ENCODE measurements at regions not wholly inside any gene's neighbourhood (a gene's known extent, or its start where the extent isn't known, plus 50 kb on each side); places are given as distances from the start of the nearest gene placed in this dataset.
"Not testable (repeated sequence)": the region's sequence is repeated elsewhere in the genome, so short reads cannot be mapped to it uniquely, and the experiment has no call there.

GRCh38 chr9:26243029-26243697, 564.9 kb upstream of the TUSC1 start:
- in situ Hi-C loops (cut with HindIII; ENCODE audit: low pct_ligation_motif_present, low pct_unique_long_range_greater_than_20kb, low sequenced_read_pairs) = no loop called here
- DNase-seq = no peak

GRCh38 chr9:26240020-26240419, 561.8 kb upstream of the TUSC1 start:
- DNase-seq = no peak
- in situ Hi-C loops (cut with HindIII; ENCODE audit: low pct_ligation_motif_present, low pct_unique_long_range_greater_than_20kb, low sequenced_read_pairs) = no loop called here

GRCh38 chr9:26237256-26237655, 559.0 kb upstream of the TUSC1 start:
- DNase-seq = no peak
- in situ Hi-C loops (cut with HindIII; ENCODE audit: low pct_ligation_motif_present, low pct_unique_long_range_greater_than_20kb, low sequenced_read_pairs) = no loop called here

GRCh38 chr9:26234865-26235264, 556.6 kb upstream of the TUSC1 start:
- in situ Hi-C loops (cut with HindIII; ENCODE audit: low pct_ligation_motif_present, low pct_unique_long_range_greater_than_20kb, low sequenced_read_pairs) = no loop called here
- no peak for DNase-seq

- no peak for DNase-seq
- in situ Hi-C loops (cut with HindIII; ENCODE audit: low pct_ligation_motif_present, low pct_unique_long_range_greater_than_20kb, low sequenced_read_pairs) = no loop called here
Observed at GRCh38 chr9:26231391-26231790, 553.1 kb upstream of the TUSC1 start.

GRCh38 chr9:26229324-26230054, 551.2 kb upstream of the TUSC1 start:
- no peak for DNase-seq
- in situ Hi-C loops (cut with HindIII; ENCODE audit: low pct_ligation_motif_present, low pct_unique_long_range_greater_than_20kb, low sequenced_read_pairs) = no loop called here

- DNase-seq = no peak
- in situ Hi-C loops (cut with HindIII; ENCODE audit: low pct_ligation_motif_present, low pct_unique_long_range_greater_than_20kb, low sequenced_read_pairs) = no loop called here
Observed at GRCh38 chr9:26228273-26228672, 550.0 kb upstream of the TUSC1 start.

GRCh38 chr9:26221290-26221689, 543.0 kb upstream of the TUSC1 start:
- in situ Hi-C loops (cut with HindIII; ENCODE audit: low pct_ligation_motif_present, low pct_unique_long_range_greater_than_20kb, low sequenced_read_pairs) = no loop called here
- no peak for DNase-seq

GRCh38 chr9:26220367-26220766, 542.1 kb upstream of the TUSC1 start:
- DNase-seq = no peak
- in situ Hi-C loops (cut with HindIII; ENCODE audit: low pct_ligation_motif_present, low pct_unique_long_range_greater_than_20kb, low sequenced_read_pairs) = no loop called here

- no peak for DNase-seq
- in situ Hi-C loops (cut with HindIII; ENCODE audit: low pct_ligation_motif_present, low pct_unique_long_range_greater_than_20kb, low sequenced_read_pairs) = no loop called here
Observed at GRCh38 chr9:26219961-26220360, 541.7 kb upstream of the TUSC1 start.

GRCh38 chr9:26216702-26217101, 538.5 kb upstream of the TUSC1 start:
- no peak for DNase-seq
- in situ Hi-C loops (cut with HindIII; ENCODE audit: low pct_ligation_motif_present, low pct_unique_long_range_greater_than_20kb, low sequenced_read_pairs) = no loop called here

- DNase-seq; in situ Hi-C loops (cut with HindIII; ENCODE audit: low pct_ligation_motif_present, low pct_unique_long_range_greater_than_20kb, low sequenced_read_pairs): not testable (repeated sequence)
Observed at GRCh38 chr9:26214713-26215444, 536.6 kb upstream of the TUSC1 start.

GRCh38 chr9:26210338-26210851, 532.2 kb upstream of the TUSC1 start:
- in situ Hi-C loops (cut with HindIII; ENCODE audit: low pct_ligation_motif_present, low pct_unique_long_range_greater_than_20kb, low sequenced_read_pairs) = no loop called here
- DNase-seq = no peak

- DNase-seq = no peak
- in situ Hi-C loops (cut with HindIII; ENCODE audit: low pct_ligation_motif_present, low pct_unique_long_range_greater_than_20kb, low sequenced_read_pairs) = no loop called here
Observed at GRCh38 chr9:26205261-26205660, 527.0 kb upstream of the TUSC1 start.

GRCh38 chr9:26193237-26193636, 515.0 kb upstream of the TUSC1 start:
- no peak for DNase-seq
- in situ Hi-C loops (cut with HindIII; ENCODE audit: low pct_ligation_motif_present, low pct_unique_long_range_greater_than_20kb, low sequenced_read_pairs) = no loop called here

GRCh38 chr9:26191711-26192110, 513.5 kb upstream of the TUSC1 start:
- in situ Hi-C loops (cut with HindIII; ENCODE audit: low pct_ligation_motif_present, low pct_unique_long_range_greater_than_20kb, low sequenced_read_pairs) = no loop called here
- DNase-seq = no peak

GRCh38 chr9:26181836-26182235, 503.6 kb upstream of the TUSC1 start:
- in situ Hi-C loops (cut with HindIII; ENCODE audit: low pct_ligation_motif_present, low pct_unique_long_range_greater_than_20kb, low sequenced_read_pairs) = no loop called here
- DNase-seq = no peak

- no peak for DNase-seq
Observed at GRCh38 chr9:26176628-26177027, 498.4 kb upstream of the TUSC1 start.

GRCh38 chr9:26175264-26175663, 497.0 kb upstream of the TUSC1 start:
- DNase-seq = no peak

More at GRCh38 chr9:26176628-26177027, 498.4 kb upstream of the TUSC1 start:
- in situ Hi-C loops (cut with HindIII; ENCODE audit: low pct_ligation_motif_present, low pct_unique_long_range_greater_than_20kb, low sequenced_read_pairs) = no loop called here

More at GRCh38 chr9:26175264-26175663, 497.0 kb upstream of the TUSC1 start:
- in situ Hi-C loops (cut with HindIII; ENCODE audit: low pct_ligation_motif_present, low pct_unique_long_range_greater_than_20kb, low sequenced_read_pairs) = no loop called here
